ENCODE measurements at regions not wholly inside any gene's neighbourhood (a gene's known extent, or its start where the extent isn't known, plus 50 kb on each side); places are given as distances from the start of the nearest gene placed in this dataset.

- TF ChIP-seq, protein P1, sequence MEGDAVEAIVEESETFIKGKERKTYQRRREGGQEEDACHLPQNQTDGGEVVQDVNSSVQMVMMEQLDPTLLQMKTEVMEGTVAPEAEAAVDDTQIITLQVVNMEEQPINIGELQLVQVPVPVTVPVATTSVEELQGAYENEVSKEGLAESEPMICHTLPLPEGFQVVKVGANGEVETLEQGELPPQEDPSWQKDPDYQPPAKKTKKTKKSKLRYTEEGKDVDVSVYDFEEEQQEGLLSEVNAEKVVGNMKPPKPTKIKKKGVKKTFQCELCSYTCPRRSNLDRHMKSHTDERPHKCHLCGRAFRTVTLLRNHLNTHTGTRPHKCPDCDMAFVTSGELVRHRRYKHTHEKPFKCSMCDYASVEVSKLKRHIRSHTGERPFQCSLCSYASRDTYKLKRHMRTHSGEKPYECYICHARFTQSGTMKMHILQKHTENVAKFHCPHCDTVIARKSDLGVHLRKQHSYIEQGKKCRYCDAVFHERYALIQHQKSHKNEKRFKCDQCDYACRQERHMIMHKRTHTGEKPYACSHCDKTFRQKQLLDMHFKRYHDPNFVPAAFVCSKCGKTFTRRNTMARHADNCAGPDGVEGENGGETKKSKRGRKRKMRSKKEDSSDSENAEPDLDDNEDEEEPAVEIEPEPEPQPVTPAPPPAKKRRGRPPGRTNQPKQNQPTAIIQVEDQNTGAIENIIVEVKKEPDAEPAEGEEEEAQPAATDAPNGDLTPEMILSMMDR (IDR thresholded peaks at IDR 0.05) = no peak
- no peak for TF ChIP-seq POLR2A (IDR thresholded peaks at IDR 0.05)
Measured at GRCh38 chr9:31013371-31013770, 1371.1 kb upstream of the ACO1 start.

Data from lower leg skin (tissue), 3 donors.